Activated gamma-delta T cell (primary cell): ENCODE measurements at regions not wholly inside any gene's neighbourhood (a gene's known extent, or its start where the extent isn't known, plus 50 kb on each side); places are given as distances from the start of the nearest gene placed in this dataset.

ENCODE experiments used
- DNase-seq: peaks from one replicate; lab custom pipeline; 2025; lab: John Stamatoyannopoulos, UW

GRCh38 chr9:78563269-78563668 lies 266.3 kb downstream of the PSAT1 start:
- DNase-seq, result no peak

- DNase-seq, result no peak
Observed at GRCh38 chr9:78565481-78565880, 268.6 kb downstream of the PSAT1 start.

- DNase-seq, result no peak
Observed at GRCh38 chr9:78566521-78566920, 269.6 kb downstream of the PSAT1 start.

- DNase-seq, result no peak
Observed at GRCh38 chr9:78566948-78567675, 270.2 kb downstream of the PSAT1 start.

GRCh38 chr9:78567693-78568092 lies 270.8 kb downstream of the PSAT1 start:
- DNase-seq, result no peak

- no peak for DNase-seq
Observed at GRCh38 chr9:78568774-78569173, 271.8 kb downstream of the PSAT1 start.

GRCh38 chr9:78572266-78572665 lies 275.3 kb downstream of the PSAT1 start:
- no peak for DNase-seq

GRCh38 chr9:78573205-78573604 lies 276.3 kb downstream of the PSAT1 start:
- DNase-seq, result no peak

GRCh38 chr9:78573669-78574068 lies 276.7 kb downstream of the PSAT1 start:
- no peak for DNase-seq

GRCh38 chr9:78574354-78575045 lies 277.6 kb downstream of the PSAT1 start:
- no peak for DNase-seq

GRCh38 chr9:78575081-78575480 lies 278.2 kb downstream of the PSAT1 start:
- DNase-seq, result no peak

GRCh38 chr9:78575771-78576170 lies 278.8 kb downstream of the PSAT1 start:
- no peak for DNase-seq

GRCh38 chr9:78577156-78577906 lies 280.4 kb downstream of the PSAT1 start:
- no peak for DNase-seq

- no peak for DNase-seq
Observed at GRCh38 chr9:78578072-78578471, 281.1 kb downstream of the PSAT1 start.

- DNase-seq, result no peak
Observed at GRCh38 chr9:78582821-78583220, 285.9 kb downstream of the PSAT1 start.

GRCh38 chr9:78584589-78584988 lies 287.7 kb downstream of the PSAT1 start:
- no peak for DNase-seq

- DNase-seq, result no peak
Observed at GRCh38 chr9:78585909-78586308, 289.0 kb downstream of the PSAT1 start.

- DNase-seq, result no peak
Observed at GRCh38 chr9:78590068-78590467, 293.1 kb downstream of the PSAT1 start.

- no peak for DNase-seq
Observed at GRCh38 chr9:78592811-78593210, 295.9 kb downstream of the PSAT1 start.

- no peak for DNase-seq
Observed at GRCh38 chr9:78595200-78595945, 298.4 kb downstream of the PSAT1 start.

GRCh38 chr9:78596346-78596745 lies 299.4 kb downstream of the PSAT1 start:
- DNase-seq, result no peak

- no peak for DNase-seq
Observed at GRCh38 chr9:78598120-78598519, 301.2 kb downstream of the PSAT1 start.
